ENCODE measurements at regions not wholly inside any gene's neighbourhood (a gene's known extent, or its start where the extent isn't known, plus 50 kb on each side); places are given as distances from the start of the nearest gene placed in this dataset.

- no peak for DNase-seq
Observed at GRCh38 chr5:7955476-7955875, 86.5 kb downstream of the MTRR start.

DNA sequence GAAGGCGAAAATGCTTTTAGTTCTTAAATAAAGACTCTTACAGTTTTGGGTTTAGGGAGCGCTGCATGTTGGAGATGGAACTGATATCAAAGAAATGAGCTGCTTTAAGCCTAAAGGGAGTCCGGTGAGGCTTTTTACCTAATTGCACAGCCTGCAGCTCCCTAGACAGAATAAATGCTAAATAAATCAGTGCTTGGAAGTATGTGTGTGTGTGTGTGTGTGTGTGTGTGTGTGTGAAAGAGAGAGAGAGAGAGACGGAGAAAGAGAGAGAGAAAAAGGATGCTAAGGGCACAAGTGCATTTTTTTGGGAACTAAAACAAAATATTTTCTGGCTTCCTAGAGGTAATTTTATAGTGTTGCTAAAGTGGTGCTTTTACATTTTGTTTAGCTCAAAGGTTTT lies 88.4 kb downstream of the MTRR start:
- DNase-seq: no peak

- no peak for DNase-seq
Observed at GRCh38 chr5:7960142-7960541, 91.2 kb downstream of the MTRR start.

- DNase-seq: no peak
Observed at GRCh38 chr5:7961540-7961939, 92.6 kb downstream of the MTRR start.

DNA sequence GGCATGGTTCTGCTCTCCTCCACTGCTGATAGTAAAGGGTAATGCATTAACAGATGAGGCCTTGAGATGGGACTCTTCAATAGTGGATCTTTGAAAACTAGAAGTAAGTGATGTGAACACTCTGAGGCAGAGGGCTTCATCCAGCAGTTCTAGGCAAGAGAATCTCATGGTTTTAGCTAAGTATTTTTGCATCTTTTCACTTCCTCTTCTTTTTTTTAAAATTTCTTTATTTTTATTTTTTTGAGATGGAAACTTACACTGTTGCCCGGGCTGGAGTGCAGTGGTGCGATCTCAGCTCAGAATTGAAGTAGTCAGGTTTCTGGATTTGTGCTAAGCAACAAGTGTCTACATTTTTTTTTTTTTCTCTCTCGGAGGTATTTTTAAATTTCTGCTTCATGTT lies 101.9 kb downstream of the MTRR start:
- no peak for DNase-seq

- DNase-seq: no peak
Observed at GRCh38 chr5:7976411-7977190, 107.7 kb downstream of the MTRR start.

- DNase-seq: no peak
Observed at GRCh38 chr5:7978114-7978513, 109.2 kb downstream of the MTRR start.

DNA sequence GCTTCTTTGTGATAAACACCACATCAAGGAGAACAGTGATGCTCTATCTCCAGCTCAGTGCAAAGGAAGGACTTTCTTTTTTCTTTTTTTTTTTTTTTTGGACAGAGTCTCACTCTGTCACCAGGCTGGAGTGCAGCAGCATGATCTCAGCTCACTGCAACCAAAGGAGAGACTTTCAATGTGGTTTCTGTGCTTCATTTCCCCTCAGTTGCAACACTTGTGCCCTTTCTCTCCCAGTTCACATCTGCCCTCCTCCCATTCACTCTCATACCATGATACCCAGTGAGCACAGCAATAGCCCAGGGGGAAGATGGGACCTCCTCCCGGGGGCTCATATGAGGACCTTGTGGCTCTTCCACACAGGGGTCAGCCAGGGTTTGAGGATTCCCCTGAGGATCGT lies 110.0 kb downstream of the MTRR start:
- DNase-seq: no peak

DNA sequence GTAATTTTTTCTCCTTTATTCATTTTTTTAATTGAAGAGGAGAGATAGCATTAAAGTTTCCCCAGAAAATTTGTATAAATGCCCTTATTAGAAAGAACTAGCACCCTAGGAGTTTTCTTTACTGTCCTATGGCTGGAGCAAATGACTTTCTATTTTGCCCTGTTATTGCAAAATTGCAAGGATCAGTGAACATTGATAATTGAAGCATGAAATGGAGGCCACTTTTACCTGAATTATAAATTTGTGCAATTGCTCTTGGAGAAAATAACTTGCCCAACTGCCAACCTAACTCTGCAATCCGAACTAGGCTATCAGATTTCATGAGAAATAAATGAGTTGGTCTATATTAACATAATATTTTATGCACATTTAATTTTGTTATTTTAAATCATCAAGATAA lies 111.9 kb downstream of the MTRR start:
- no peak for DNase-seq

- no peak for DNase-seq
Observed at GRCh38 chr5:7983433-7983832, 114.5 kb downstream of the MTRR start.

DNA sequence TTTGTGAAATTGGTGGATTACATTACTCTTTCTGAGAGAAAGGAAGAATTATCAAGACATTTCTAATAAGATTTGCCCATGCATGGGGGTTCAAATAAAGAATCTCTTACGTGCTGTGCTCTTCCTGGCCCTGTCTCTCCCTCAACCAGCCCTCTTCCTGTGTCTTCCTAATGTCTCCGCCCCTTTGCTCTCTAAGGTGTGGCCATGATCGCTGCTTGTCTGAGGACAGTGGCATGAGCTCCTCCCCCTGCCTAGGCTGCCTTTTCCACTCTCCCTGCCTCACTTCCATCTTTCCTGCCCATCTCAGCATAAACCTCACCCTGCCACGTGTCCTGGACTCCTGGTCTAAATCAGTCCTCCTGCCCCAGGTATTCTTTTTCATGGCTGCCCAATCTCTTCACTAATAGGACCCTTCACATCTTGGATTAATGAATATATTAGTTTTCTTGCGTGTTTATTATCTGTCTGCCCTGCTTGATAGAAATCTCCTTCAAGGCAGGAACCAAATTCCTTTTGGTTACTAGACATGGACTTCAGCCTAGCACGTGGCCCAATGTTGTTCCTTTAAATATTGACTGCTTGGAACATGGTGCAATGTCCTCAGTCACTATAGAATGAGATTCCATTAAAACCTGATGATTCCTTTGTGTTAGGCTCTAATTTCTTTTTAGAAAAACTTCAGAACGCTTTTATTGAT lies 122.3 kb downstream of the MTRR start:
- no peak for DNase-seq

DNA sequence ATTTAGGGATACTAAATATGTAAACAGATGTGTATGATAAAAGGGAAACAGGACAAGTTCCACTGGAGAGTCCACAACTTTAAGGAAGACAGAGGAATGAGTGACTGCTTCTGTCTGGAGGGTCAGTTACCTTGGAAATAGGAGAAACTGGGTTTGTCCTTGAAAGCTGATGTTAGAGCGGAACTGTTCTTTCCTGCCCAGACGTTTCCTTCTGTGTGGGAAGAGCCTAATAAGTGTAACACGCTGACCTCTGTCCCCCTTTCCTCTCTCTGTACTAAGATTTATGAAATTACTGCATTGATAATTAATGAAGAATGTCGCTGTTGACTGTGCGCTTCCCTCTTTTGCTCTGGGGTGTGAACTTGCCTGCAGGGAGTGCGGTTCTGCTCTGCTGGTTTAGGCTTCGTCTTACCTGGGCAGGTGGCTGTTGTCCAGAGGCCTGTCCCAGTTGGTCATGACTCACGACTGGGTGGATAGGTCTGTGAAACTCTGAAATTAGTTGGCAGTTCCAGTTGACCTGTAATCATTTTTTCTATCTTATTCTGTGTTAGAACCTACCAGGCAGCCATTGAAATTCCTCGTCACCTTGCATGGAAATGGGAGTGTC lies 126.8 kb downstream of the MTRR start:
- no peak for DNase-seq

- no peak for DNase-seq
Observed at GRCh38 chr5:8005416-8005815, 136.5 kb downstream of the MTRR start.

DNA sequence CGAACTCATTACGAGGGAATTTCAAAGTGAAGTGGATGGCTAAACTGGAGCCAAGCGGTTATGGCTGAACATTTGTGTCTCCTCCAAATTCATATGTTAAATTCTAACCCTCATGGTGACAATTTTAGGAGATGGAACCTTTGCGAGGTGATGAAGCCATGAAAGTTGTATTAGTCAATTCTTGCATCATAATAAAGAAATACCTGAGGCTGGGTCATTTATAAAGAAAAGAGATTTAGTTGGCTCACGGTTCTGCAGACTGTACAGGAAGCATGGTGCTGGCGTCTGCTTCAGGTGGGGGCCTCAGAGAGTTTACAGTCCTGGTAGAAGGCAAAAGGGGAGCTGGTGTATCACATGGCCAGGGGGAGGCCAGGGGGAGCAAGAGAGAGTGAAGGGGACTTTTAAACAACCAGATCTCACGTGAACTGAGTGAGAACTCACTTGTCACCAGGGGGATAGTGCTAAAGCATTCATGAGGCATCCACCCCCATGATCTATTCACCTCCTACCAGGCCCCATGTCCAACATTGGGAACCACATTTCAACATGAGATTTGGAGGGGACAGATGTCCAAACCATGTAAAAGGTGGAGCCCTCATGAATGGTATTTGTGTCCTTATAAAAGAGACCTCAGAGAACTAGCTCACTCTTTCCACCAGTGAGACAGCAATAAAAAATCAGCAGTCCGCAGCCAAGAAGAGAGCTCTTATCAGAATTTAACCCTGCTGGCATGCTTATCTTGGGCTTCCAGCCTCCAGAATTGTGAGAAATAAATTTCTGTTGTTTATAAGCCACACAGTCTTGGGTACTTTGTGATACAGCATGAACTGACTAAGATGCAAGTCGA lies 143.4 kb downstream of the MTRR start:
- DNase-seq: no peak

- DNase-seq: no peak
Observed at GRCh38 chr5:8013948-8014710, 145.2 kb downstream of the MTRR start.

DNA sequence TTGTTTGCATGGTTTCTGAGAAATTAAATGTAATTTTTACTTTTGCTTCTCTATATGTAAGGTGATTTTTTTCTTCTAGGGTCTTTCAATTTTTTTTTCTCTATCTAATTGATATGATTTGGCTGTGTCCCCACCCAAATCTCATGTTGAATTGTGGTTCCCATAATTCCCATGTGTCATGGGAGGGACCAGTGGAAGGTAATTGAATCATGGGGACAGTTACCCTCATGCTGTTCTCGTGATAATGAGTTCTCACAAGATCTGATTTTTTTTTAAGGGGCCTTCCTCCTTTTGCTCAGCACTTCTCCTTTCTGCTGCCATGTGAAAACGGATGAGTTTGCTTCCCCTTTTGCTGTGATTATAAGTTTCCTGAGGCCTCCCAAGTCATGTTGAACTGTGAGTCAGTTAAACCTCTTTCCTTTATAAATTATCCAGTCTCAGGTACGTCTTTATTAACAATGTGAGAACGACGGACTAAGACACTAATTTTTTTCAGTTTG lies 150.8 kb downstream of the MTRR start:
- DNase-seq: no peak

DNA sequence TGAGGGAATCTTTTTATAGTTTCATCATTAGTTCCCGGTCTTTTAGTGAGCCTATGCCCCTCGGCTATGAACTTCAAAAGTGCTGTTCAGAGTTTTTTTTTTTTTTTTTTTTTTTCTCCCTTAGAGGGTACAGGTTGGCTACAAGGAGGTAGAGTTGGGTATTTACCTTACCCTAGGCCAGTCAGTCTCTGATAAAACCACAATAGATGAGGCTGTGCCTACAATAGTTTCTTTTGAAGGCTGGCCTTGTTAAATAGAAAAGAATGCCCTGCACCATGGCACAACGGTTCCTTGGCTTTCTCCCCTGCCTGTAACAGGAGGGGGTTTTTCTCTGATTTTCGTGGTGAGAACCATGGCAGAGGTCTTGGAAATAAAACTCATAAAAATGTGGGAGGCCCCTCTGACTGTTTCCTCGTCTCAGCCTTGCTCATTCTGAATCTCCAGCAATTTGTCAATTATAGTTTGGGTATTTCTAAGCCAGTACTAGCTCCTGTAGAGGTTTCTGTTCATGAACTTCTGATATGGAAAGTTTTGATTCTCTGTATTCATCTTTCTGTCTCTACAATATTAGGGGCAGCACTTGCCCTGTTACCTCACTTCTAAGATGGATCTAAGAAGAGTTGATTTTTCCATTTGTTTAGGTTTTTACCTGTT lies 152.0 kb downstream of the MTRR start:
- DNase-seq: no peak

DNA sequence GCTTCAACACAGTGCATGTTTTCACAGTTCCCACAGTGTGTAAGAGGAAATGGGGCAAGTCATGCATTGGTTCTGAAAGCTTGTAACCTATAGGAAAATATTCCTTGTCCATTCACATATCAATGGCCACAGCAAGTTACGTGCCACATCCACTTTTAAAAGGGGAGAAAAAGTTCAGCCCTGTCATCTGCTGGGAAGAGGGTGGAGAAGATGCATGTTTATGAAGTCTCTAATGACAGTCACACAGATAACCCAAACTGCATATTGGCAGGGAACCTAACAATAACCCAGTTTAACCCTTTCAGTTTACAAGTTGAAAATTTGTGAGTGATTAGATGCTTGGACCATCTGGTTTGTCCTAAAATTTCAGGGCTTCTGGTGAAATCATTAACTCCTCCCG lies 159.3 kb downstream of the MTRR start:
- DNase-seq: no peak

DNA sequence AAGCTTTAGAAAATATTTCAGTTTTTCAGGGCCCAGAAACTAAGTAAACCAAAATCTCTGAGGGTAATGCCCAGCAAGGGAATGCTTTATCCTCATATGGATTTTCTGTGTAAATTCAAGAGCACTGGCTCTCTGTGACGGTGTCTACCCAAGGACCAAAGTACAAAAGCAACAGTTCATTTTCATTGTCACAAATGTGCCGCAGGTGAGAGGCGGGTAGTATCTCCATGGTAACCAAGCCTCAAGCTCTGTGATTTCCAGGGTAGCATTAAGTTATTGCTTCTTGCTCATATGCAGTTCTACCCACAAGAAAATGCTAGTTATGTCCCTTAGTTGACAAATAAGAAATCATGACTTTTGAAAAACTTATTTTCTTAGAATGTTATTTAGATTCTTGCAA lies 164.3 kb downstream of the MTRR start:
- DNase-seq: no peak

GRCh38 chr5:8034852-8035251 lies 165.9 kb downstream of the MTRR start:
- no peak for DNase-seq

DNA sequence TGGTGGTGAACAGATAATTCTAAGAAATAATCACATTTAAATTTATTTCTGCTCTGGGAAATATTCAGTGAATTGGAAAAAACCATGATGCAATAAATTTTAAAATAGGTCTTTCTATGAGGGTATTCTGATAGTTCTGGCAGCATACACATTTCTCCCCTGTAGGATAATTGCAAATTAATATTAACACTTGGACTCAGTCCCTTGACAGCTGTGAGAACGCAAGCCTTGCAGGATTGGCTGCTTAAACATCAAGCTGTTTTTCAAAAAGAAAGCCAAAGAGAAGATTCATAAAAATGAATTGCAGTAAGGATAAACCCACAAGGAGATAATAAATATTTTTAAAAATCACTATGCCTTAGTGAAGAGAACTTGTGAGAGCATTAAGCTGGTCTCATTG lies 180.0 kb downstream of the MTRR start:
- DNase-seq: no peak

All from stimulated activated CD4-positive, alpha-beta T cell treated with anti-CD3 and anti-CD28 coated beads, Interleukin-4, amount 100 ng/mL, for 1 hour (primary cell).